ENCODE measurements at regions not wholly inside any gene's neighbourhood (a gene's known extent, or its start where the extent isn't known, plus 50 kb on each side); places are given as distances from the start of the nearest gene placed in this dataset.

GRCh38 chr6:144607998-144608735, 323.0 kb downstream of the UTRN start:
- no peak overlapping the region for H3K4me3 Mint-ChIP-seq
- peaks cover 0 to 3% of the 10 kb centered on the region in 2 donors for H3K4me1 ChIP-seq (ENCODE audit: control insufficient read depth in 2 of 2, insufficient read depth in 2 of 2, low read length in 2 of 2)
- no peak overlapping the region for H3K4me2 ChIP-seq (replicated peaks; ENCODE audit: low read depth, low read length, poor library complexity, severe bottlenecking)
- H2AFZ ChIP-seq (ENCODE audit: insufficient read depth, low read depth, low read length, poor library complexity, severe bottlenecking) = no peak overlapping the region
- intact Hi-C loops (cut with micrococcal nuclease) = loop anchor here (5.0 kb wide), 1 partner anchor 39 kb away; no protein-coding TSS in a partner anchor
- POLR2A ChIA-PET = no interaction called here
- H3K27me3 Mint-ChIP-seq = no peaks in the 10 kb centered on the region
- peaks cover 15% of the 10 kb centered on the region for H4K20me1 ChIP-seq (ENCODE audit: control insufficient read depth, insufficient read depth, low read length, poor library complexity, severe bottlenecking)
- no peak overlapping the region for H3K27ac Mint-ChIP-seq
- H3K27ac ChIP-seq (ENCODE audit: low read length in 2 of 2) = no peak overlapping the region
- ATAC-seq (ENCODE audit: low read depth) (no peak), DNase-seq (no peak)
- TF ChIP-seq, protein P1, sequence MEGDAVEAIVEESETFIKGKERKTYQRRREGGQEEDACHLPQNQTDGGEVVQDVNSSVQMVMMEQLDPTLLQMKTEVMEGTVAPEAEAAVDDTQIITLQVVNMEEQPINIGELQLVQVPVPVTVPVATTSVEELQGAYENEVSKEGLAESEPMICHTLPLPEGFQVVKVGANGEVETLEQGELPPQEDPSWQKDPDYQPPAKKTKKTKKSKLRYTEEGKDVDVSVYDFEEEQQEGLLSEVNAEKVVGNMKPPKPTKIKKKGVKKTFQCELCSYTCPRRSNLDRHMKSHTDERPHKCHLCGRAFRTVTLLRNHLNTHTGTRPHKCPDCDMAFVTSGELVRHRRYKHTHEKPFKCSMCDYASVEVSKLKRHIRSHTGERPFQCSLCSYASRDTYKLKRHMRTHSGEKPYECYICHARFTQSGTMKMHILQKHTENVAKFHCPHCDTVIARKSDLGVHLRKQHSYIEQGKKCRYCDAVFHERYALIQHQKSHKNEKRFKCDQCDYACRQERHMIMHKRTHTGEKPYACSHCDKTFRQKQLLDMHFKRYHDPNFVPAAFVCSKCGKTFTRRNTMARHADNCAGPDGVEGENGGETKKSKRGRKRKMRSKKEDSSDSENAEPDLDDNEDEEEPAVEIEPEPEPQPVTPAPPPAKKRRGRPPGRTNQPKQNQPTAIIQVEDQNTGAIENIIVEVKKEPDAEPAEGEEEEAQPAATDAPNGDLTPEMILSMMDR (IDR thresholded peaks at IDR 0.05) = no peak
- TF ChIP-seq EZH2 (IDR thresholded peaks at IDR 0.05; ENCODE audit: borderline replicate concordance, insufficient read depth, low read depth, low read length, poor library complexity, severe bottlenecking) = no peak
- 95% methylated on average over 2 of the region's 5 CpGs for WGBS (ENCODE audit: insufficient coverage)
- H3K27me3 ChIP-seq (replicated peaks in 1 of 4; ENCODE audit: control extremely low read depth in 1 of 4, control insufficient read depth in 3 of 4, insufficient read depth in 4 of 4, low read length in 3 of 4) = no peaks in the 10 kb centered on the region
- CTCF ChIA-PET = no interaction called here
- H3K4me3 ChIP-seq (ENCODE audit: control extremely low read depth in 1 of 5, extremely low read depth in 1 of 5, insufficient read depth in 1 of 5, low read depth in 2 of 5, low read length in 4 of 5) = no peak overlapping the region
- H3K79me2 ChIP-seq (ENCODE audit: control insufficient read depth, insufficient read depth, low read length) = peaks cover 19% of the 10 kb centered on the region
- H3K9me3 ChIP-seq (ENCODE audit: control extremely low read depth in 1 of 3, control insufficient read depth in 2 of 3, insufficient read depth in 1 of 3, low read length in 2 of 3) = no peaks in the 10 kb centered on the region
- peaks cover 5 to 17% of the 10 kb centered on the region in 2 experiments for H3K36me3 ChIP-seq (replicated peaks in 1 of 2; ENCODE audit: control extremely low read depth in 1 of 2, control insufficient read depth in 1 of 2, extremely low read depth in 1 of 2, insufficient read depth in 2 of 2, low read length in 1 of 2)
- H3K9me3 Mint-ChIP-seq (ENCODE audit: insufficient read depth) = no peaks in the 10 kb centered on the region
- peaks cover 2% of the 10 kb centered on the region for H3K4me1 Mint-ChIP-seq
- H3K9ac ChIP-seq (ENCODE audit: low read length) = no peak overlapping the region

DNA sequence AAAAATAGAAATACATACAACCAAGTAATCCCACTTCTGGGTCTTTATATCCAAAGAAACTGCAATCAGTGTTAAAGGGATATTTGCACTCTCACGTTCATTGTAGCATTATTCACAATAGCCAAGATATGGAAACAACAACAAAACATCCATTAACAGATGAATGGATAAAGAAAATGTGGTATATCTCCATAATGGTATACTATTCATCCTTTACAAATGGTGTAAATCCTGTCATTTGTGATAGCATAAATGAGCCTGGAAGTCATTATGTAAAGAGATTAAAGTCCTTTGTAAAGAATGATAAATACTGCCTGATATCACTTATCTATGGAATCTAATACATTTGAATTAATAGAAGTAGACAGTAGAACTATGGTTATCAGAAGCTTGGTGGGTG, 327.7 kb downstream of the UTRN start:
- Mint-ChIP-seq H3K4me3 (no peak overlapping the region), H3K27me3 (no peaks in the 10 kb centered on the region), H3K9me3 (ENCODE audit: insufficient read depth) (no peaks in the 10 kb centered on the region), H3K4me1 (peaks cover 2% of the 10 kb centered on the region), H3K27ac (no peak overlapping the region)
- ChIA-PET CTCF (no interaction called here), POLR2A (no interaction called here)
- ATAC-seq (ENCODE audit: low read depth) (no peak), DNase-seq (no peak)
- H3K4me2 ChIP-seq (replicated peaks; ENCODE audit: low read depth, low read length, poor library complexity, severe bottlenecking) = no peak overlapping the region
- intact Hi-C loops (cut with micrococcal nuclease) = no loop called here
- H3K4me1 ChIP-seq (ENCODE audit: control insufficient read depth in 2 of 2, insufficient read depth in 2 of 2, low read length in 2 of 2) = peaks cover 0 to 3% of the 10 kb centered on the region in 2 donors
- no peaks in the 10 kb centered on the region for H3K9me3 ChIP-seq (ENCODE audit: control extremely low read depth in 1 of 3, control insufficient read depth in 2 of 3, insufficient read depth in 1 of 3, low read length in 2 of 3)
- H3K27me3 ChIP-seq (replicated peaks in 1 of 4; ENCODE audit: control extremely low read depth in 1 of 4, control insufficient read depth in 3 of 4, insufficient read depth in 4 of 4, low read length in 3 of 4) = no peaks in the 10 kb centered on the region
- no peak overlapping the region for H2AFZ ChIP-seq (ENCODE audit: insufficient read depth, low read depth, low read length, poor library complexity, severe bottlenecking)
- TF ChIP-seq EZH2 (IDR thresholded peaks at IDR 0.05; ENCODE audit: borderline replicate concordance, insufficient read depth, low read depth, low read length, poor library complexity, severe bottlenecking) = no peak
- TF ChIP-seq, protein P1 (IDR thresholded peaks at IDR 0.05) = no peak
- peaks cover 8 to 11% of the 10 kb centered on the region in 2 experiments for H3K36me3 ChIP-seq (replicated peaks in 1 of 2; ENCODE audit: control extremely low read depth in 1 of 2, control insufficient read depth in 1 of 2, extremely low read depth in 1 of 2, insufficient read depth in 2 of 2, low read length in 1 of 2)
- H3K27ac ChIP-seq (ENCODE audit: low read length in 2 of 2) = no peak overlapping the region
- no peak overlapping the region for H3K4me3 ChIP-seq (ENCODE audit: control extremely low read depth in 1 of 5, extremely low read depth in 1 of 5, insufficient read depth in 1 of 5, low read depth in 2 of 5, low read length in 4 of 5)
- peaks cover 19% of the 10 kb centered on the region for H3K79me2 ChIP-seq (ENCODE audit: control insufficient read depth, insufficient read depth, low read length)
- no peak overlapping the region for H3K9ac ChIP-seq (ENCODE audit: low read length)
- no CpG with 5 or more reads among the region's 1 CpG for WGBS (ENCODE audit: insufficient coverage)
- peaks cover 16% of the 10 kb centered on the region for H4K20me1 ChIP-seq (ENCODE audit: control insufficient read depth, insufficient read depth, low read length, poor library complexity, severe bottlenecking)
